HG02588 (cell line): ENCODE measurements at regions not wholly inside any gene's neighbourhood (a gene's known extent, or its start where the extent isn't known, plus 50 kb on each side); places are given as distances from the start of the nearest gene placed in this dataset.

Experiments used
- ATAC-seq: cut with Tn5 transposase; IDR thresholded peaks from one replicate; pipeline ENCODE4 v1.9.1; 2021; ENCODE audit warnings: mild to moderate bottlenecking, moderate library complexity; ENCODE audit not compliant: unreplicated experiment

DNA sequence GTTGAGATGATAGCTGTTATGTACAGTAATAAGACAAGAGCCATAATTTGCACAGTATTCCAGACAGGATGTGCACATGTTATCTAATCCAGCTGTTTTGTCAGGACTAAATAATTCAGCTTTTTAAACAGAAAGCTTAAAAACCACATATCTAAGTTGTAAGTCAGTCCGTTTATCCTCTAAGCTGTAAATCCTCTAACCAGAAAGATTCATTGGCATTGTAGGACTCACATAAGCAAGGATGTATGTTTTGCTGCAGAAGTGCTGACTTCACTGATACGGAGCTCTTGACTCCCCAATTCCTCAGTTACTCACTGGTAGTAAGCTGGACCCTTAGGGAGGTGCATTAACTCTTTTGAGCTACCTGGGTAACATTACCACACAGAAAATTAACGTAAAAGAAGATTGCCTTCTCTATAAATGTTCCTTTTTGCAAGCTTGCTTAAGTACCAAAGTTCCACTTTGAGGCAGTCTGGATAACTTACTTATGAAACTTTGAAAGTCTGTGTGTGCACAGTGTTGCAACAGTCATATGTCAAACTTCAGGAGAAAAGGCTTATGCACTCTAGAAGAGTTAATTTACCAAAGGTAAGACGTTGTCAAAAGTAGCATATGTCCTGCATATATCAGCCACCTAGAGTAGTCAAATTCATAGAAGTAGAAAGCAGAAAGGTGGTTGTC, 58.3 kb upstream of the MAGEB2 start:
- ATAC-seq = no peak

GRCh38 chrX:30161043-30161442, 54.3 kb upstream of the MAGEB2 start:
- no peak for ATAC-seq
